RWPE1 (cell line): ENCODE measurements at regions not wholly inside any gene's neighbourhood (a gene's known extent, or its start where the extent isn't known, plus 50 kb on each side); places are given as distances from the start of the nearest gene placed in this dataset.
"Not testable (repeated sequence)": the region's sequence is repeated elsewhere in the genome, so short reads cannot be mapped to it uniquely, and the experiment has no call there.

Experiments
- CTCF ChIA-PET: fragments of 350-600 bp; sonication (Branson Sonifier 250); formaldehyde crosslinking; extraction: SDS; loops from one replicate; lab custom pipeline; 2021; lab: Yijun Ruan, JAX
- POLR2A ChIA-PET: fragments of 400-600 bp; formaldehyde crosslinking; extraction: SDS; loops from one replicate; lab custom pipeline; 2020; ENCODE audit warnings: antibody characterized with exemption; ENCODE audit not compliant: low non-redundant PET; lab: Yijun Ruan, JAX
- DNase-seq: peaks from one replicate; pipeline ENCODE4 v3.0.0; 2012; ENCODE audit warnings: low spot score
- H3K27ac ChIP-seq: fragments of 450-650 bp; 2 replicates; pipeline ENCODE4 v1.5.1; 2017
- CTCF ChIP-seq: fragments of 450-650 bp; conservative IDR thresholded peaks from 2 replicates; pipeline ENCODE4 v1.5.1; 2017; ENCODE audit warnings: low read depth, mild to moderate bottlenecking

- no peak for DNase-seq
- TF ChIP-seq CTCF, result no peak
- CTCF ChIA-PET, result no interaction called here
- no peak overlapping the region for H3K27ac ChIP-seq
- POLR2A ChIA-PET, result no interaction called here
These were observed 128.3 kb downstream of the BOD1 start for GRCh38 chr5:173488144-173488543.

GRCh38 chr5:173487300-173487699 is 129.2 kb downstream of the BOD1 start:
- TF ChIP-seq CTCF, result no peak
- ChIA-PET POLR2A (no interaction called here), CTCF (interaction anchor here (0.7 kb wide), 1 partner anchor 68 kb away, joined by 4 read pairs; no protein-coding TSS in a partner anchor)
- H3K27ac ChIP-seq, result no peak overlapping the region
- DNase-seq, result no peak

- ChIA-PET POLR2A (no interaction called here), CTCF (interaction anchor here (0.5 to 0.7 kb wide), 2 partner anchors 69 to 437 kb away, joined by 3 to 4 read pairs; no protein-coding TSS in a partner anchor)
- no peak overlapping the region for H3K27ac ChIP-seq
- no peak for TF ChIP-seq CTCF
- DNase-seq, result no peak
These were observed 129.9 kb downstream of the BOD1 start for GRCh38 chr5:173486355-173487225.

- DNase-seq, result no peak
- CTCF ChIA-PET, result interaction anchor here (0.6 kb wide), 2 partner anchors 23 to 561 kb away, joined by 3 read pairs; partner anchors contain the start of gene NSG2
These were observed 131.9 kb downstream of the BOD1 start for GRCh38 chr5:173484569-173484968.

DNA sequence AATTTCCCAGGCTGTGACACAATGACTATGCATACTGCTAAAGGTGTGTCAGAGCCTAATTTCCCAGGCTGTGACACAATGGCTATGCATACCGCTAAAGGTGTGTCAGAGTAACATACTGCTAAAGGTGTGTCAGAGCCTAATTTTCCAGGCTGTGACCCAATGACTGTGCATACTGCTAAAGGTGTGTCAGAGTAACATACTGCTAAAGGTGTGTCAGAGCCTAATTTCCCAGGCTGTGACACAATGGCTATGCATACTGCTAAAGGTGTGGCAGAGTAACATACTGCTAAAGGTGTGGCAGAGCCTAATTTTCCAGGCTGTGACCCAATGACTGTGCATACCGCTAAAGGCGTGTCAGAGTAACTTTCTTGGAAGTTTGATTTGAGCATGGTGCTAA is 132.9 kb downstream of the BOD1 start:
- H3K27ac ChIP-seq, DNase-seq, CTCF ChIA-PET, POLR2A ChIA-PET: not testable (repeated sequence)

More at GRCh38 chr5:173484569-173484968, 131.9 kb downstream of the BOD1 start:
- no peak overlapping the region for H3K27ac ChIP-seq
- POLR2A ChIA-PET, result no interaction called here
- TF ChIP-seq CTCF, result no peak

- no peak for TF ChIP-seq CTCF
- POLR2A ChIA-PET, result no interaction called here
These were observed 133.3 kb downstream of the BOD1 start for GRCh38 chr5:173483160-173483559.

GRCh38 chr5:173481821-173482220 is 134.6 kb downstream of the BOD1 start:
- ChIA-PET POLR2A (no interaction called here), CTCF (interaction anchor here (0.5 to 0.6 kb wide), 2 partner anchors 20 to 831 kb away, joined by 3 to 4 read pairs; no protein-coding TSS in a partner anchor)
- H3K27ac ChIP-seq, result no peak overlapping the region
- DNase-seq, result no peak
- TF ChIP-seq CTCF, result no peak

More at GRCh38 chr5:173483160-173483559, 133.3 kb downstream of the BOD1 start:
- CTCF ChIA-PET, result no interaction called here
- DNase-seq, result no peak
- H3K27ac ChIP-seq, result no peak overlapping the region
